ENCODE measurements at regions not wholly inside any gene's neighbourhood (a gene's known extent, or its start where the extent isn't known, plus 50 kb on each side); places are given as distances from the start of the nearest gene placed in this dataset.

DNA sequence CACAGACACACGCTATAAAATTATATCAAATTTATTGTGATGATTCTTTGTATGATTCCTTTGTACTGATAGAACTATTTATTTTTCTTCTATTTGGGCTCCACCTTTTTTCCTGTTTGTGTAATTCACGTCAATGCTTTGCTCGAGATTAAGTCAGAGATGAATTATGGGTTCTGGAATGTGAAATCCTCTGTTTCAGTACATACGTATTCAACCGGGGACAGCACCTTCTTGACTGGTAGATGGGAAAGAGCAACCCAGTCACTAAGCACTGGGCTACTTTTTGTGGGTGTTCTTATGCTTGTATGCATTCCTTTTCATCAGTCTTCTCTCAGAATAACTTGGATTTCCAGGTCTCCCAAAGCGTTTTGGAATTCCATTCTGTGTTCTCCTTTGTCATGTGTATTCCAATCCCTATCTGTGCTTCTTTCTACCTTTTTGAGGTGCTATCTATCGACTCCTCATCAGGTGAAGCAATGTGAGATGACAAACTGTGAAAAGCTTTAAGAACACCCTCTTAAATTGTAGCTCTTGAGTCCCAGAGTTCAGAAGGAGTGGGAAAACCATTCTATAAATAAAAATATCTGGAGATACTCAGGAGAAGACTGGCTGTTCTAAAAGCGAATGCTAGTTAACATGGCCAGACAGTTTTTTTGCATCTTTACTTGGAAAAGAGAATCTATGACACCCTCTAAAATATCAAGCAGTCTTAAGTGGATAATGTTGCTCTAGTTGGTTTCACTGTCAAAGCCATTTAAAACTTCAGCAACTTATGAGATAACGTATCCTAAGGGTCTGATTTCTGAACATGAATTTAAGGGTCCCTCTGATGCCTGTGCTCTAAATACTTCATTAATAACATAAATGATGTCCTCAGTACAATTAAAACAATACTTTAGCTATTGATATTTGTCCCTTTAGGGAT lies 197.7 kb upstream of the PREP start:
- H3K27me3 Mint-ChIP-seq = no peaks in the 10 kb centered on the region
- intact Hi-C loops (cut with micrococcal nuclease) = loop anchor here (10.0 kb wide), 1 partner anchor 46 kb away; no protein-coding TSS in a partner anchor
- H3K36me3 Mint-ChIP-seq (ENCODE audit: low read depth) = no peaks in the 10 kb centered on the region
- peak overlapping the region; percentile 86 for H3K27ac Mint-ChIP-seq
- H3K4me1 Mint-ChIP-seq (ENCODE audit: low read depth) = peaks cover 13% of the 10 kb centered on the region
- no peak overlapping the region for H3K4me3 Mint-ChIP-seq
- no peaks in the 10 kb centered on the region for H3K9me3 Mint-ChIP-seq

GRCh38 chr6:105598264-105598663 lies 195.4 kb upstream of the PREP start:
- Mint-ChIP-seq H3K36me3 (ENCODE audit: low read depth) (no peaks in the 10 kb centered on the region), H3K27ac (no peak overlapping the region)
- intact Hi-C loops (cut with micrococcal nuclease) = no loop called here

GRCh38 chr6:105596284-105596755 lies 193.4 kb upstream of the PREP start:
- no peaks in the 10 kb centered on the region for H3K9me3 Mint-ChIP-seq
- H3K27me3 Mint-ChIP-seq = no peaks in the 10 kb centered on the region
- H3K27ac Mint-ChIP-seq = no peak overlapping the region
- intact Hi-C loops (cut with micrococcal nuclease) = no loop called here
- H3K4me1 Mint-ChIP-seq (ENCODE audit: low read depth) = peaks cover 31% of the 10 kb centered on the region
- no peaks in the 10 kb centered on the region for H3K36me3 Mint-ChIP-seq (ENCODE audit: low read depth)
- H3K4me3 Mint-ChIP-seq = no peak overlapping the region

More at GRCh38 chr6:105598264-105598663, 195.4 kb upstream of the PREP start:
- Mint-ChIP-seq H3K27me3 (no peaks in the 10 kb centered on the region), H3K4me1 (ENCODE audit: low read depth) (peaks cover 27% of the 10 kb centered on the region), H3K4me3 (no peak overlapping the region), H3K9me3 (no peaks in the 10 kb centered on the region)

GRCh38 chr6:105595829-105596228 lies 192.9 kb upstream of the PREP start:
- intact Hi-C loops (cut with micrococcal nuclease) = no loop called here
- Mint-ChIP-seq H3K27ac (no peak overlapping the region), H3K4me1 (ENCODE audit: low read depth) (peaks cover 30% of the 10 kb centered on the region), H3K9me3 (no peaks in the 10 kb centered on the region), H3K4me3 (no peak overlapping the region), H3K27me3 (no peaks in the 10 kb centered on the region), H3K36me3 (ENCODE audit: low read depth) (no peaks in the 10 kb centered on the region)

DNA sequence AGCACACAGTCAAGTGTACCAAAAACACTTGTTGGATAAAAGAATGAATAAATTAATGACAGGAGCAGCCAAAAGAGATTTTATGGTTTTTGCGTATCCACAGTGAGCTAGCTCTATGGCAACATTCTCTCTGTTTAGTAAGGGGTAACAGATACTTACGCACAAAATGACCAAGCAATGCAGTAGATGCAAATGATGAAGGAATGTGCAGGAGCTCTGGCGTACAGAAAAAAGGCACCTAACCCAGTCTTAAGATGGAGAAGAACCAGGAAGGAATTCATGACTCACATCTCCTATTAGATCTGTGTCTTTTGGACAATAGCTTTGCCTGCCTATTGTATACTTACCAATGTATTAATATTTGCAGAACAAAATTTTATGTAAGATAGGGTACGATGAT lies 191.9 kb upstream of the PREP start:
- intact Hi-C loops (cut with micrococcal nuclease) = no loop called here
- Mint-ChIP-seq H3K27me3 (no peaks in the 10 kb centered on the region), H3K4me3 (no peak overlapping the region), H3K27ac (peak overlapping the region; percentile 20), H3K9me3 (no peaks in the 10 kb centered on the region), H3K36me3 (ENCODE audit: low read depth) (no peaks in the 10 kb centered on the region), H3K4me1 (ENCODE audit: low read depth) (peaks cover 30% of the 10 kb centered on the region)

- intact Hi-C loops (cut with micrococcal nuclease) = no loop called here
- H3K27me3 Mint-ChIP-seq = no peaks in the 10 kb centered on the region
- peaks cover 30% of the 10 kb centered on the region for H3K4me1 Mint-ChIP-seq (ENCODE audit: low read depth)
- H3K36me3 Mint-ChIP-seq (ENCODE audit: low read depth) = no peaks in the 10 kb centered on the region
- no peak overlapping the region for H3K4me3 Mint-ChIP-seq
- H3K27ac Mint-ChIP-seq = peak overlapping the region; percentile 20
- no peaks in the 10 kb centered on the region for H3K9me3 Mint-ChIP-seq
These were observed 191.2 kb upstream of the PREP start for GRCh38 chr6:105593805-105594671.

DNA sequence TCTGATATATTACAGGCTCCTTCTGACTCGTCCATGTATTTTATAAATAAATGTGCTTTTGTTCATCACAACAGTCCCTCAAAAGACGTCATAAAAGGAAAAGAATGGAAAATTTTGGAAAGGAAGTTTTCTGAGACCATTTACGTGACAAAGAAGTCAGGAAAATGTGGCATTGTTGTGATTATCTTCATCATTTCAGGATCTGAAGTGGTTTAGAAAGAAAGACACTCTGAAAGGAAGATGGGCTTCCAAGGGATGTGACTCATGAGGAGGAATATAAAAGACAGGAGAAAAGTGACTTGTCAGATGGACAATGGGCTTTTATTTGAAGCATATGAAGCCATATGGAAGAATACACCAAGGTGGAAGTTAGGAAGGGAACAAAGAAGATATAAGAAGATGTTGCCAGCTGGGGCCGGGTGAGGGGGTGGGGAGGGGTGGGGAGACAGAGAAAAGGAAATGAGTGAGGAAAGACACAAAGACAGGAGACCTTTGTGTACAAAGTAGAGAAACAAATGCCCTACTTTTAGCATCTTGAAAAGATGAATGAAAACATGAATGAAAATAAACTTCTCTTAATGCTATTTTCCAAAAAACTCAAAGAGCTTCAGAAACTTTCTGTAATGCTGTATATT lies 190.3 kb upstream of the PREP start:
- intact Hi-C loops (cut with micrococcal nuclease) = no loop called here
- H3K4me1 Mint-ChIP-seq (ENCODE audit: low read depth) = peaks cover 30% of the 10 kb centered on the region
- no peaks in the 10 kb centered on the region for H3K36me3 Mint-ChIP-seq (ENCODE audit: low read depth)
- H3K9me3 Mint-ChIP-seq = no peaks in the 10 kb centered on the region
- no peaks in the 10 kb centered on the region for H3K27me3 Mint-ChIP-seq
- no peak overlapping the region for H3K4me3 Mint-ChIP-seq
- H3K27ac Mint-ChIP-seq = no peak overlapping the region

DNA sequence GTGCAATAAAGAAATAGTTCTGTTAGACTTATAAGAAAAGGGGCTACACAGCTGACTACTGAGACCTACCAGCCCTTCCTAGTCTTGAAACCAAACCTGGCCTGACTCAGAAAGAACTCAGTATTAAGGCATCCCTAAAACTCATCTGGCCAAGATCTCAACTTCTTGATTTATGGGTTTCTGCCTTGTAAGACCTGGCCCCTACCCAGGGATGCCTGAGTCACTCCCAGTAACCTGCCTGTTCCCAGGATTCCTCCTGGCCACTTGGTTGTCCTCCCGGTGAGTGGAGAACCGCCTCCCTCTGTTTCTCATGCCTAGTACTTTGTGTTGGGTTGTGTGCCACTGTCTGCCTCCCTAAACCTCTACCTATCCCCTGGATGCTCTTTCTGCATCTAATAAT lies 189.4 kb upstream of the PREP start:
- H3K27me3 Mint-ChIP-seq = no peaks in the 10 kb centered on the region
- no peaks in the 10 kb centered on the region for H3K9me3 Mint-ChIP-seq
- peaks cover 30% of the 10 kb centered on the region for H3K4me1 Mint-ChIP-seq (ENCODE audit: low read depth)
- no peak overlapping the region for H3K4me3 Mint-ChIP-seq
- H3K27ac Mint-ChIP-seq = no peak overlapping the region
- H3K36me3 Mint-ChIP-seq (ENCODE audit: low read depth) = no peaks in the 10 kb centered on the region
- intact Hi-C loops (cut with micrococcal nuclease) = no loop called here

- H3K4me1 Mint-ChIP-seq (ENCODE audit: low read depth) = peaks cover 30% of the 10 kb centered on the region
- H3K9me3 Mint-ChIP-seq = no peaks in the 10 kb centered on the region
- H3K27ac Mint-ChIP-seq = no peak overlapping the region
- no peaks in the 10 kb centered on the region for H3K36me3 Mint-ChIP-seq (ENCODE audit: low read depth)
- H3K4me3 Mint-ChIP-seq = no peak overlapping the region
- intact Hi-C loops (cut with micrococcal nuclease) = no loop called here
- H3K27me3 Mint-ChIP-seq = no peaks in the 10 kb centered on the region
These were observed 188.2 kb upstream of the PREP start for GRCh38 chr6:105591053-105591452.

DNA sequence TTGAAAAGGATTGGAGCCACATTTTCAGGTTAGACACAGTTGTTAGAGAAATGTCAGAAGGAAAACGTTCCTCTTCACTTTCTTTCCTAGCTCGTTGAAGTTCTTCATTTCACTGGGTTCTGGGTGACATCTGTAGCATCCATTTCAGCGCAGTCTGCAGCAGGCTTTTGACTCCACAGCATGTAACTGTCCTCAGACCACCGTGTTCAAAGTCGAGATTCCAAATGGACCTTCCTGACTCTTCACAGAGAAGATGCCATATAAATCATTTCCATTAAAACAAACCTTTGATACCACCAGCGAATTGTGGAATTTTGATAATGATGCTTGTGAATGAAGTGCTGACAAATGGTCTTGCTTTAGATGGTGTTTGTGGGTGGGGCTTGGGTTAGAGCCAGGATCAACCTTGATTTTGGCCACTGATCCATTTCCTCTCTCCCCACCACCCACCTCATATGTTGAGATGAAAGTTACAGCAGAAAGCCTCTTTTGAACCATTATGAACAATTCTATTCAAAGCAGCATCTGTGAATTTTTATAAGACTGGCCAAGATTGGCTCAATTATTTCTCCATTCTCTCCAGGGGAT lies 185.3 kb upstream of the PREP start:
- Mint-ChIP-seq H3K4me1 (ENCODE audit: low read depth) (peaks cover 16% of the 10 kb centered on the region), H3K9me3 (no peaks in the 10 kb centered on the region), H3K27ac (no peak overlapping the region), H3K36me3 (ENCODE audit: low read depth) (no peaks in the 10 kb centered on the region), H3K27me3 (no peaks in the 10 kb centered on the region), H3K4me3 (no peak overlapping the region)
- intact Hi-C loops (cut with micrococcal nuclease) = no loop called here

GRCh38 chr6:105587349-105588122 lies 184.7 kb upstream of the PREP start:
- Mint-ChIP-seq H3K4me1 (ENCODE audit: low read depth) (peaks cover 10% of the 10 kb centered on the region), H3K4me3 (no peak overlapping the region), H3K36me3 (ENCODE audit: low read depth) (no peaks in the 10 kb centered on the region), H3K27ac (no peak overlapping the region), H3K27me3 (no peaks in the 10 kb centered on the region), H3K9me3 (no peaks in the 10 kb centered on the region)
- intact Hi-C loops (cut with micrococcal nuclease) = no loop called here

- H3K9me3 Mint-ChIP-seq = peaks cover 6% of the 10 kb centered on the region
- H3K27me3 Mint-ChIP-seq = peaks cover 3% of the 10 kb centered on the region
- no peaks in the 10 kb centered on the region for H3K36me3 Mint-ChIP-seq (ENCODE audit: low read depth)
- H3K4me3 Mint-ChIP-seq = no peak overlapping the region
- no peak overlapping the region for H3K27ac Mint-ChIP-seq
- intact Hi-C loops (cut with micrococcal nuclease) = no loop called here
- no peaks in the 10 kb centered on the region for H3K4me1 Mint-ChIP-seq (ENCODE audit: low read depth)
These were observed 175.4 kb upstream of the PREP start for GRCh38 chr6:105578179-105578707.

DNA sequence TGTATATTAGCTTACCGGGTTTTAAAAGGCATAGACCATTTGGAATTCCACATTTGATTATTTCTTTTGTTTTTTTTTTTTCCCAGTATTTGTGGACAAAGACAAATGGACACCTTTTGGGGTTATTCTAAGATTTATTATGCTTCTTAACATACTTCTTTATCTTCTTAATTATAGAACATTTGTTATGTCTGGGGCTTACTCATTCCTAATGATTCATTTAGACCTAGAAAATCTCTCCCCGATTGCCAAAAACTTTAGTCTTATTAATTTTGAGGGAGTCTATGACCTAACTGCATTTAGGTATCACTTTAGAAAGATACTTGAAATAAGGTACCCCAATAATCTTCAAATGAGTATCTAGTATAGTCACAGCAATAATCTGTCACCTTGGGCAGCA lies 170.7 kb upstream of the PREP start:
- H3K4me1 Mint-ChIP-seq (ENCODE audit: low read depth) = no peaks in the 10 kb centered on the region

More for the DNA sequence above, 170.7 kb upstream of the PREP start:
- Mint-ChIP-seq H3K9me3 (no peaks in the 10 kb centered on the region), H3K27me3 (peaks cover 5% of the 10 kb centered on the region), H3K4me3 (no peak overlapping the region), H3K27ac (no peak overlapping the region), H3K36me3 (ENCODE audit: low read depth) (no peaks in the 10 kb centered on the region)
- intact Hi-C loops (cut with micrococcal nuclease) = no loop called here

Measured in dendritic cell treated with granulocyte-macrophage colony-stimulating factor and Interleukin-4, amounts not matched to agents 40 ng/mL and 50 ng/mL, for 4 days (primary cell).